Stimulated activated naive CD8-positive, alpha-beta T cell treated with anti-CD3 and anti-CD28 coated beads, Interleukin-15, amount 100 ng/mL, for 72 hours (primary cell): ENCODE measurements at regions not wholly inside any gene's neighbourhood (a gene's known extent, or its start where the extent isn't known, plus 50 kb on each side); places are given as distances from the start of the nearest gene placed in this dataset.
A peak's percentile ranks its signal among the peaks of the same experiment; 100 is the strongest.

ENCODE experiments used
- ATAC-seq: fragments of 150-1000 bp; cut with Tn5 transposase; 2 replicates; pipeline ENCODE4 v1.10.0; 2021; ENCODE audit warnings: mild to moderate bottlenecking, moderate library complexity
- DNase-seq, 2 donors: peaks; one replicate each; pipeline ENCODE4 v3.0.0; 2021 to 2022
- H3K27ac Mint-ChIP-seq, 2 donors: one replicate each; pipeline ENCODE4 v1.8.0; 2022; ENCODE audit warnings: mild to moderate bottlenecking in 2 of 2, mixed read lengths in 2 of 2, moderate library complexity in 2 of 2
- H3K27me3 Mint-ChIP-seq: one replicate; pipeline ENCODE4 v1.8.0; 2022; ENCODE audit warnings: mixed read lengths
- H3K4me1 Mint-ChIP-seq: one replicate; pipeline ENCODE4 v1.8.0; 2022; ENCODE audit warnings: mild to moderate bottlenecking, mixed read lengths
- H3K4me3 Mint-ChIP-seq, 2 donors: one replicate each; pipeline ENCODE4 v1.8.0; 2022; ENCODE audit warnings: mild to moderate bottlenecking in 2 of 2, mixed read lengths in 2 of 2, moderate library complexity in 1 of 2
- H3K9me3 Mint-ChIP-seq, 2 donors: one replicate each; pipeline ENCODE4 v1.8.0; 2022; ENCODE audit warnings: mixed read lengths in 2 of 2

DNA sequence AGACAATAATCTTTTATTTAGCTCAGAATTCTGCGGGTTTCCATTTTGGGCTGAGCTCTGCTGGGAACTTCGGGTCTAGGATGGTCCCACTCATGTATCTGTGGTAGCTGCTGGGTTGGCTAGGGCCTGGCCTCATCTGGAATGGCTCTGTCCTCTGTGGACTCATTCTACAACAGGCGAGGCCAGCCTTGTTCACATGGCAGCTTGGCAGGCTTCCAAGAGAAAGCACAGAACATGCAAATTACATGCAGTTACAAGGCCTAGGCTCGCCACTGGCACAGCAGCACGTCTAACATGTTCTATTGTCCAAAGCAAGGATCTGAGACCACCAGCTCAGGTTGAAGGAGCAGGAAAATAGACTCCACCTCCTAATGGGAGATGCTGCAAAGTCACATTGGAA lies 431.4 kb downstream of the PDCD6IP start:
- Mint-ChIP-seq H3K9me3 (no peaks in the 10 kb centered on the region), H3K27ac (no peak overlapping the region), H3K4me1 (no peaks in the 10 kb centered on the region), H3K27me3 (no peaks in the 10 kb centered on the region), H3K4me3 (no peak overlapping the region)
- no peak for ATAC-seq
- DNase-seq: no peak

- H3K27ac Mint-ChIP-seq: no peak overlapping the region
- no peak overlapping the region for H3K4me3 Mint-ChIP-seq
- no peaks in the 10 kb centered on the region for H3K4me1 Mint-ChIP-seq
- H3K9me3 Mint-ChIP-seq: no peaks in the 10 kb centered on the region
- DNase-seq (no peak), ATAC-seq (no peak)
- H3K27me3 Mint-ChIP-seq: no peaks in the 10 kb centered on the region
These were observed 436.7 kb downstream of the PDCD6IP start for GRCh38 chr3:34235096-34235495.

GRCh38 chr3:34237946-34238345 lies 439.5 kb downstream of the PDCD6IP start:
- H3K9me3 Mint-ChIP-seq: no peaks in the 10 kb centered on the region
- no peak for DNase-seq
- no peak overlapping the region for H3K4me3 Mint-ChIP-seq
- H3K27me3 Mint-ChIP-seq: no peaks in the 10 kb centered on the region
- no peak overlapping the region for H3K27ac Mint-ChIP-seq
- ATAC-seq: no peak
- H3K4me1 Mint-ChIP-seq: no peaks in the 10 kb centered on the region

DNA sequence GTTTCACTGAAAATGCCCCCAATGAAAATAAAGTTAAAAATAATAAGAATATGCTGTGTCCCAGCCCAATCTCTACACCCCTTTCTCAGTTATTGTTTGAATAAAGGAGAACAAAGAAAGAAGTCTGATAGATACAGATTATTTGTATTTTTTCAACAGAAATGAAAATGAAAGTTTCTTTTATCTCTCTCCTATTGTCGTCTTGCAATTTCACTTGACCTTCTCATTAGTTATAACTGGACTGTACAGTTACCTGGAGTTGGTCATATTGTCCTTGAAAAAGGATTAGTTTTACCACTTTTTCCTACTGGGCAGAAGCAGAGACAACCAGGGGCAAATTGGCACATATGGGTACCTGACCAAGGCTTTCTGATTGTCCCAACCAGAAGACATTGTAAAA lies 440.0 kb downstream of the PDCD6IP start:
- Mint-ChIP-seq H3K27me3 (no peaks in the 10 kb centered on the region), H3K4me1 (no peaks in the 10 kb centered on the region), H3K4me3 (no peak overlapping the region), H3K27ac (no peak overlapping the region), H3K9me3 (no peaks in the 10 kb centered on the region)
- no peak for ATAC-seq
- no peak for DNase-seq

DNA sequence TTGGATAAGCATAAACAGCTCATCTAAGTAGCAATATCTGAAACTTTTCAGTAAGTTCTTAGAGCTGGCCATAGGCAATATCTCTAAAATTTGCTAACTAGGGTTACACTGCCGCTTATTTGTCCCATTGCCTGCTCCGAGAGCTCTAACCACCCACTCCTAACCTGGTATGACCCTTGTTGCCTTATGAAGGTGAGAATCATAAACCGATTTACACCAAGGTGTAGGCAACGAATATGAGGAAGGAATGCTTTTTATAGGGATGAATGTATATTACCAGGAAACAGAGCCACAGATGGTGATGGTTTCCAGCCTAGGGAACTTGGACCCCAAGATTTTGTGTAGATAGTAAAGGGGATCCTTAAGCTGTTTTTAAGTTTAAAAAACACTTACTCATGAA lies 440.9 kb downstream of the PDCD6IP start:
- H3K27me3 Mint-ChIP-seq: no peaks in the 10 kb centered on the region
- no peak overlapping the region for H3K4me3 Mint-ChIP-seq
- H3K4me1 Mint-ChIP-seq: no peaks in the 10 kb centered on the region
- no peak for DNase-seq
- H3K27ac Mint-ChIP-seq: no peak overlapping the region
- no peak for ATAC-seq
- no peaks in the 10 kb centered on the region for H3K9me3 Mint-ChIP-seq

GRCh38 chr3:34239875-34240274 lies 441.4 kb downstream of the PDCD6IP start:
- no peaks in the 10 kb centered on the region for H3K9me3 Mint-ChIP-seq
- DNase-seq (no peak), ATAC-seq (no peak)
- H3K4me1 Mint-ChIP-seq: no peaks in the 10 kb centered on the region
- no peaks in the 10 kb centered on the region for H3K27me3 Mint-ChIP-seq
- H3K27ac Mint-ChIP-seq: no peak overlapping the region
- no peak overlapping the region for H3K4me3 Mint-ChIP-seq

DNA sequence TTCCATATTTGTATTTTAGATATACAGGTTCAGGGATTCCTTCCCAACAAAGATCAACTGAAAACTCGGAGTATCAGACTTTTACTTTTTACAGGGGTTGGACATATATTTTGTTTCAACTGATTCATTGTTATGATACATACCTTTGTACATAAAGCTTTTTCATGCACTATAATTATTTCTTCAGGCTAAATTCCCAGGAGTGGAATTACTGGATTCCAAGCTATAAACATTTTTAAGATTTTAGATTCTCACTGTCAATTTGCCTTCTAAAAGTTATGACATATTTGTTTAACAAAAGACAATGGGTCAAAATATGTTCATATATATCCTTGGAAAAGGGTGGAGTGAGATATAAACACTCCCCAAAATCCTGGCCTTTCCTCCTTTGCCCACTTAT lies 449.0 kb downstream of the PDCD6IP start:
- no peak for ATAC-seq
- Mint-ChIP-seq H3K4me3 (no peak overlapping the region), H3K27me3 (no peaks in the 10 kb centered on the region), H3K9me3 (no peaks in the 10 kb centered on the region), H3K4me1 (peaks cover 6% of the 10 kb centered on the region), H3K27ac (no peak overlapping the region)
- DNase-seq: no peak

GRCh38 chr3:34248352-34248751 lies 449.9 kb downstream of the PDCD6IP start:
- DNase-seq: no peak
- no peak overlapping the region for H3K4me3 Mint-ChIP-seq
- peaks cover 6% of the 10 kb centered on the region for H3K4me1 Mint-ChIP-seq
- H3K27ac Mint-ChIP-seq: no peak overlapping the region
- no peaks in the 10 kb centered on the region for H3K9me3 Mint-ChIP-seq
- no peaks in the 10 kb centered on the region for H3K27me3 Mint-ChIP-seq
- peak; percentile 56 for ATAC-seq

- no peak overlapping the region for H3K27ac Mint-ChIP-seq
- no peaks in the 10 kb centered on the region for H3K27me3 Mint-ChIP-seq
- no peaks in the 10 kb centered on the region for H3K4me1 Mint-ChIP-seq
- no peak for DNase-seq
- H3K9me3 Mint-ChIP-seq: no peaks in the 10 kb centered on the region
- no peak for ATAC-seq
- H3K4me3 Mint-ChIP-seq: no peak overlapping the region
These were observed 455.9 kb downstream of the PDCD6IP start for GRCh38 chr3:34254285-34254684.

DNA sequence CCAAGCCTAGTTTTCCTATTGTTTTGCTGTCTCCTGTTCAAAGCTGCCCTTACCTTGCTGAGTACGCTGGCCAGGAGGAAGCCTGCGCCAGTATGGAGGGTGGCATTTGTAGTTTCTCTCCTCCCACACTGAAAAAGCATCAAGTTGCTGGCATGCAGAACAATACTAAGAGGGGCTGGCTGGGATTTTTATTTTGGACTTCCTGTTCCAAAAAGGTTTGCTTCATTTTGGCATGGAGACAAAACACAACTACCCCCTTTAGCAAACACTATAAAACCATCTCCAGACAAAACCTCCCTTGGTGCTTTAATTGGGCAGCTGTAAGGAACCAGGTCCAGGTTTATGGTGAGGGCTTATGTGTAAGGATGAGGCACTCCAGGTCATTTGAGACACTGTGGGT lies 457.6 kb downstream of the PDCD6IP start:
- no peaks in the 10 kb centered on the region for H3K27me3 Mint-ChIP-seq
- H3K4me3 Mint-ChIP-seq: no peak overlapping the region
- H3K27ac Mint-ChIP-seq: peak overlapping the region in 1 of 2 donors; percentile 27
- no peak for ATAC-seq
- peaks cover 4% of the 10 kb centered on the region for H3K4me1 Mint-ChIP-seq
- no peak for DNase-seq
- H3K9me3 Mint-ChIP-seq: no peaks in the 10 kb centered on the region

GRCh38 chr3:34256791-34257190 lies 458.4 kb downstream of the PDCD6IP start:
- Mint-ChIP-seq H3K4me1 (peaks cover 6% of the 10 kb centered on the region), H3K27me3 (no peaks in the 10 kb centered on the region), H3K4me3 (no peak overlapping the region), H3K27ac (no peak overlapping the region), H3K9me3 (no peaks in the 10 kb centered on the region)
- no peak for ATAC-seq
- DNase-seq: no peak

GRCh38 chr3:34258271-34258998 lies 460.0 kb downstream of the PDCD6IP start:
- no peak for DNase-seq
- Mint-ChIP-seq H3K4me3 (no peak overlapping the region), H3K27ac (no peak overlapping the region), H3K4me1 (peaks cover 18% of the 10 kb centered on the region), H3K9me3 (no peaks in the 10 kb centered on the region), H3K27me3 (no peaks in the 10 kb centered on the region)
- ATAC-seq: no peak

- ATAC-seq: no peak
- peaks cover 18% of the 10 kb centered on the region for H3K4me1 Mint-ChIP-seq
- H3K27me3 Mint-ChIP-seq: no peaks in the 10 kb centered on the region
- H3K27ac Mint-ChIP-seq: no peak overlapping the region
- peak; percentile 12 to 22 for DNase-seq
- H3K9me3 Mint-ChIP-seq: no peaks in the 10 kb centered on the region
- H3K4me3 Mint-ChIP-seq: no peak overlapping the region
These were observed 462.0 kb downstream of the PDCD6IP start for GRCh38 chr3:34260271-34261000.

GRCh38 chr3:34261001-34261385 lies 462.6 kb downstream of the PDCD6IP start:
- Mint-ChIP-seq H3K4me1 (peaks cover 18% of the 10 kb centered on the region), H3K4me3 (no peak overlapping the region), H3K27me3 (no peaks in the 10 kb centered on the region), H3K27ac (no peak overlapping the region), H3K9me3 (no peaks in the 10 kb centered on the region)
- ATAC-seq: no peak
- no peak for DNase-seq

- DNase-seq: no peak
- H3K4me1 Mint-ChIP-seq: peaks cover 18% of the 10 kb centered on the region
These were observed 464.7 kb downstream of the PDCD6IP start for GRCh38 chr3:34263101-34263621.

GRCh38 chr3:34264337-34265041 lies 466.1 kb downstream of the PDCD6IP start:
- Mint-ChIP-seq H3K4me1 (peaks cover 18% of the 10 kb centered on the region), H3K27me3 (peaks cover 11% of the 10 kb centered on the region), H3K27ac (no peak overlapping the region), H3K4me3 (no peak overlapping the region), H3K9me3 (no peaks in the 10 kb centered on the region)
- ATAC-seq (no peak), DNase-seq (no peak)

More at GRCh38 chr3:34263101-34263621, 464.7 kb downstream of the PDCD6IP start:
- Mint-ChIP-seq H3K27me3 (peaks cover 4% of the 10 kb centered on the region), H3K9me3 (no peaks in the 10 kb centered on the region), H3K4me3 (no peak overlapping the region), H3K27ac (no peak overlapping the region)
- ATAC-seq: no peak
